DOHH2 (cell line): ENCODE measurements at regions not wholly inside any gene's neighbourhood (a gene's known extent, or its start where the extent isn't known, plus 50 kb on each side); places are given as distances from the start of the nearest gene placed in this dataset.

ENCODE experiments used
- H3F3A ChIP-seq: fragments of 200-600 bp; sonication (generic), shearing (Covaris generic); 2 replicates; pipeline ENCODE4 v1.6.0; 2016; ENCODE audit warnings: antibody characterized with exemption, mild to moderate bottlenecking; ENCODE audit not compliant: control insufficient read depth, insufficient read depth
- H3K27ac ChIP-seq: fragments of 200-600 bp; sonication (generic); 2 replicates; pipeline ENCODE4 v1.5.1; 2014; ENCODE audit warnings: low read depth, mild to moderate bottlenecking, low read length, moderate library complexity
- H3K27me3 ChIP-seq: fragments of 200-600 bp; sonication (generic); 2 replicates; pipeline ENCODE4 v1.6.1; 2014; ENCODE audit warnings: mild to moderate bottlenecking, low read length, mixed read lengths; ENCODE audit not compliant: control insufficient read depth
- H3K36me3 ChIP-seq: fragments of 200-600 bp; sonication (generic); 2 replicates; pipeline ENCODE4 v1.6.1; 2014; ENCODE audit warnings: mild to moderate bottlenecking, low read length, moderate library complexity, mixed read lengths; ENCODE audit not compliant: control insufficient read depth
- H3K4me1 ChIP-seq: fragments of 200-600 bp; sonication (generic); 2 replicates; pipeline ENCODE4 v1.6.1; 2014; ENCODE audit warnings: mild to moderate bottlenecking, low read length, mixed read lengths; ENCODE audit not compliant: control insufficient read depth
- H3K4me2 ChIP-seq: fragments of 200-600 bp; sonication (generic); 2 replicates; pipeline ENCODE4 v1.6.0; 2014; ENCODE audit warnings: mild to moderate bottlenecking, low read length, moderate library complexity
- H3K4me3 ChIP-seq: fragments of 200-600 bp; sonication (generic); 2 replicates; pipeline ENCODE4 v1.5.1; 2014; ENCODE audit warnings: mild to moderate bottlenecking, low read length, mixed read lengths
- H3K79me2 ChIP-seq: fragments of 200-600 bp; sonication (generic); 2 replicates; pipeline ENCODE4 v1.6.1; 2014; ENCODE audit warnings: mild to moderate bottlenecking, low read length, mixed read lengths; ENCODE audit not compliant: control insufficient read depth
- H3K9me2 ChIP-seq: fragments of 200-600 bp; sonication (generic); replicated peaks from 2 replicates; pipeline ENCODE4 v1.6.1; 2014; ENCODE audit warnings: mild to moderate bottlenecking, low read length, mixed read lengths; ENCODE audit not compliant: control insufficient read depth
- H3K9me3 ChIP-seq: fragments of 200-600 bp; sonication (generic); 2 replicates; pipeline ENCODE4 v1.6.1; 2014; ENCODE audit warnings: antibody characterized with exemption, low read length, mixed read lengths; ENCODE audit not compliant: control insufficient read depth, insufficient read depth
- H4K20me1 ChIP-seq: fragments of 200-600 bp; sonication (generic); 2 replicates; pipeline ENCODE4 v1.6.0; 2014; ENCODE audit warnings: low read depth, mild to moderate bottlenecking, antibody characterized with exemption, low read length, moderate library complexity; ENCODE audit not compliant: control insufficient read depth, insufficient read depth
- EZH2phosphoT487 ChIP-seq: fragments of 200-600 bp; sonication (generic); IDR thresholded peaks from 2 replicates; pipeline ENCODE4 v1.6.1; 2017; ENCODE audit warnings: borderline replicate concordance, mild to moderate bottlenecking, antibody characterized with exemption, low read length, moderate library complexity, mixed read lengths
- TF ChIP-seq, protein P1 (sequence below): fragments of 200-600 bp; sonication (generic); IDR thresholded peaks from one replicate; pipeline ENCODE4 v1.5.1; 2014; ENCODE audit warnings: antibody characterized with exemption, mild to moderate bottlenecking, low read depth, low read length; ENCODE audit not compliant: poor library complexity, severe bottlenecking

GRCh38 chr6:90687775-90688380, 101.0 kb upstream of the MAP3K7 start:
- no peak overlapping the region for H3K4me3 ChIP-seq
- TF ChIP-seq, protein P1, sequence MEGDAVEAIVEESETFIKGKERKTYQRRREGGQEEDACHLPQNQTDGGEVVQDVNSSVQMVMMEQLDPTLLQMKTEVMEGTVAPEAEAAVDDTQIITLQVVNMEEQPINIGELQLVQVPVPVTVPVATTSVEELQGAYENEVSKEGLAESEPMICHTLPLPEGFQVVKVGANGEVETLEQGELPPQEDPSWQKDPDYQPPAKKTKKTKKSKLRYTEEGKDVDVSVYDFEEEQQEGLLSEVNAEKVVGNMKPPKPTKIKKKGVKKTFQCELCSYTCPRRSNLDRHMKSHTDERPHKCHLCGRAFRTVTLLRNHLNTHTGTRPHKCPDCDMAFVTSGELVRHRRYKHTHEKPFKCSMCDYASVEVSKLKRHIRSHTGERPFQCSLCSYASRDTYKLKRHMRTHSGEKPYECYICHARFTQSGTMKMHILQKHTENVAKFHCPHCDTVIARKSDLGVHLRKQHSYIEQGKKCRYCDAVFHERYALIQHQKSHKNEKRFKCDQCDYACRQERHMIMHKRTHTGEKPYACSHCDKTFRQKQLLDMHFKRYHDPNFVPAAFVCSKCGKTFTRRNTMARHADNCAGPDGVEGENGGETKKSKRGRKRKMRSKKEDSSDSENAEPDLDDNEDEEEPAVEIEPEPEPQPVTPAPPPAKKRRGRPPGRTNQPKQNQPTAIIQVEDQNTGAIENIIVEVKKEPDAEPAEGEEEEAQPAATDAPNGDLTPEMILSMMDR: no peak
- no peak for TF ChIP-seq EZH2phosphoT487
- H3K79me2 ChIP-seq: no peaks in the 10 kb centered on the region
- no peaks in the 10 kb centered on the region for H4K20me1 ChIP-seq
- no peaks in the 10 kb centered on the region for H3F3A ChIP-seq
- H3K9me3 ChIP-seq: no peaks in the 10 kb centered on the region
- no peak overlapping the region for H3K27ac ChIP-seq
- H3K4me1 ChIP-seq: no peaks in the 10 kb centered on the region
- H3K36me3 ChIP-seq: no peaks in the 10 kb centered on the region
- H3K4me2 ChIP-seq: no peak overlapping the region
- peaks cover 19% of the 10 kb centered on the region for H3K27me3 ChIP-seq
- H3K9me2 ChIP-seq: no peaks in the 10 kb centered on the region

GRCh38 chr6:90681863-90682262, 95.0 kb upstream of the MAP3K7 start:
- no peak overlapping the region for H3K27ac ChIP-seq

DNA sequence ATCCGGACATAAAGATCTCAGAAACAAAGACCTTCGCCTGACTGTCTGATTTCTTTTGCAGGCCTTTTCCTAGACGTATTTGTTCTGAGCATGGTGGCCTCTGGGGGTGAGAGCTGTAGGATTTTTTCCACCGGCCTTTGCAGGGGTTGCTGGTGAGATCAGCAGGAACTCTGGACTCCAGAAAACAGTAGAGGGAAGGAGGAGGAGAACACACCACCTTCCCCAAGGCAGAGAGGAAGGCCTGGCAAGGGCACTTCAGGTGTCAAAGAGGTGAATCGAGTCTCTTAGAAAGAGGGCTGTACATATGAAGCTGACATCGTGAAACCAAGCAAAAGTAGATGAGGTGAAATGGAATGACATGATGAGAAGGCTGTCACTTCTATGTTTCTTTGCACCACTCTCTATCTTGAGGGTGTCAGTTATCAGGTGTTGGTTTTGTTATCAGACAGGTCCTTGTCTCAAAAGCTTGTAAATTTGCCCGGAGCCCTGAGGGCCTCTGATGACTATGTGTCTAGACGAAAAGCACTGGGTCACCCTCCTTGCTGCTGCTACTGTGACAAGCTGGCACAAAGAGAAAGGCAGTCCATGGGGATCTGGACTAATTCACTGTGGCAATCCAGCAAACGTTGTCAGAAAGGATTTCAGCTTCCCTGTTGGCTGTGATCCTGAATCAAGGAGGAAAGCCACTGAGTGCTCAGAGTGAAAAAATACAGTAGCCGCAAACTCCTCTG, 91.3 kb upstream of the MAP3K7 start:
- no peaks in the 10 kb centered on the region for H3K9me2 ChIP-seq
- no peaks in the 10 kb centered on the region for H4K20me1 ChIP-seq
- H3K27ac ChIP-seq: no peak overlapping the region
- no peaks in the 10 kb centered on the region for H3K4me1 ChIP-seq
- no peak overlapping the region for H3K4me3 ChIP-seq
- H3F3A ChIP-seq: no peaks in the 10 kb centered on the region
- TF ChIP-seq, protein P1: no peak
- no peak for TF ChIP-seq EZH2phosphoT487
- H3K79me2 ChIP-seq: no peaks in the 10 kb centered on the region
- peaks cover 7% of the 10 kb centered on the region; the same call in 1 of the 2 replicates for H3K27me3 ChIP-seq
- no peaks in the 10 kb centered on the region for H3K36me3 ChIP-seq
- no peaks in the 10 kb centered on the region for H3K9me3 ChIP-seq
- H3K4me2 ChIP-seq: no peak overlapping the region

More at GRCh38 chr6:90681863-90682262, 95.0 kb upstream of the MAP3K7 start:
- no peaks in the 10 kb centered on the region for H3F3A ChIP-seq
- H3K4me2 ChIP-seq: no peak overlapping the region
- TF ChIP-seq, protein P1: no peak
- TF ChIP-seq EZH2phosphoT487: no peak
- H3K9me3 ChIP-seq: no peaks in the 10 kb centered on the region
- H3K9me2 ChIP-seq: no peaks in the 10 kb centered on the region
- H4K20me1 ChIP-seq: no peaks in the 10 kb centered on the region
- H3K27me3 ChIP-seq: peaks cover 19% of the 10 kb centered on the region
- H3K4me1 ChIP-seq: no peaks in the 10 kb centered on the region
- no peaks in the 10 kb centered on the region for H3K79me2 ChIP-seq
- H3K36me3 ChIP-seq: no peaks in the 10 kb centered on the region
- no peak overlapping the region for H3K4me3 ChIP-seq
